OCI-LY3 (cell line): ENCODE measurements at regions not wholly inside any gene's neighbourhood (a gene's known extent, or its start where the extent isn't known, plus 50 kb on each side); places are given as distances from the start of the nearest gene placed in this dataset.

Source experiments
- H2AFZ ChIP-seq: fragments of 200-600, 300-600 bp; shearing (Covaris generic); 2 replicates; pipeline ENCODE4 v1.6.0; 2014; ENCODE audit warnings: antibody characterized with exemption, low read depth, low read length
- H3K27ac ChIP-seq: fragments of 200-600, 300-600 bp; sonication (generic); 2 replicates; pipeline ENCODE4 v1.5.1; 2014; ENCODE audit warnings: mild to moderate bottlenecking, low read length, moderate library complexity, mixed read lengths
- H3K27me3 ChIP-seq: fragments of 200-600, 300-600 bp; sonication (generic); 2 replicates; pipeline ENCODE4 v1.6.1; 2014; ENCODE audit warnings: low read depth, low read length, mixed read lengths
- H3K36me3 ChIP-seq: fragments of 200-600, 300-600 bp; sonication (generic); replicated peaks from 2 replicates; pipeline ENCODE3; 2014; ENCODE audit warnings: low read depth, low read length, mixed read lengths
- H3K4me1 ChIP-seq: fragments of 300-600, 200-600 bp; sonication (generic); 2 replicates; pipeline ENCODE4 v1.6.1; 2014; ENCODE audit warnings: low read length, mixed read lengths
- H3K4me2 ChIP-seq: fragments of 200-600, 300-600 bp; sonication (generic); 2 replicates; pipeline ENCODE4 v1.6.1; 2014; ENCODE audit warnings: low read length, mixed read lengths
- H3K4me3 ChIP-seq: fragments of 300-600, 200-600 bp; sonication (generic); 2 replicates; pipeline ENCODE4 v1.5.1; 2014; ENCODE audit warnings: antibody characterized with exemption, mild to moderate bottlenecking, low read length, moderate library complexity
- H3K79me2 ChIP-seq: fragments of 300-600, 200-600 bp; shearing (Covaris generic); 2 replicates; pipeline ENCODE4 v1.6.1; 2014; ENCODE audit warnings: mild to moderate bottlenecking, low read length, mixed read lengths
- H3K9ac ChIP-seq: fragments of 300-600, 200-600 bp; shearing (Covaris generic); 2 replicates; pipeline ENCODE4 v1.6.0; 2014; ENCODE audit warnings: mild to moderate bottlenecking, low read length, moderate library complexity
- H3K9me3 ChIP-seq: fragments of 200-600, 300-600 bp; shearing (Covaris generic); 2 replicates; pipeline ENCODE4 v1.6.1; 2014; ENCODE audit warnings: low read length, mixed read lengths; ENCODE audit not compliant: insufficient read depth
- H4K20me1 ChIP-seq: fragments of 200-600, 300-600 bp; sonication (generic); 2 replicates; pipeline ENCODE4 v1.6.1; 2016; ENCODE audit warnings: low read length, mixed read lengths; ENCODE audit not compliant: insufficient read depth
- CTCF ChIP-seq: fragments of 200-600, 300-600 bp; sonication (generic); IDR thresholded peaks from 2 replicates; pipeline ENCODE4 v1.5.1; 2014; ENCODE audit warnings: antibody characterized with exemption, low read length, low read depth
- EZH2phosphoT487 ChIP-seq: fragments of 200-600 bp; shearing (Covaris generic); IDR thresholded peaks from 2 replicates; pipeline ENCODE4 v1.6.1; 2018; ENCODE audit warnings: antibody characterized with exemption, mixed run types, low read depth

GRCh38 chr1:5067246-5067645, 412.8 kb downstream of the AJAP1 start:
- no peak for TF ChIP-seq EZH2phosphoT487
- TF ChIP-seq CTCF: no peak
- H3K9me3 ChIP-seq: no peaks in the 10 kb centered on the region
- no peaks in the 10 kb centered on the region for H3K4me1 ChIP-seq
- H3K79me2 ChIP-seq: no peaks in the 10 kb centered on the region
- H2AFZ ChIP-seq: no peak overlapping the region
- H3K27me3 ChIP-seq: no peaks in the 10 kb centered on the region
- H3K36me3 ChIP-seq: no peaks in the 10 kb centered on the region
- H3K9ac ChIP-seq: no peak overlapping the region
- no peaks in the 10 kb centered on the region for H4K20me1 ChIP-seq
- no peak overlapping the region for H3K4me3 ChIP-seq
- H3K27ac ChIP-seq: no peak overlapping the region
- H3K4me2 ChIP-seq: no peak overlapping the region

DNA sequence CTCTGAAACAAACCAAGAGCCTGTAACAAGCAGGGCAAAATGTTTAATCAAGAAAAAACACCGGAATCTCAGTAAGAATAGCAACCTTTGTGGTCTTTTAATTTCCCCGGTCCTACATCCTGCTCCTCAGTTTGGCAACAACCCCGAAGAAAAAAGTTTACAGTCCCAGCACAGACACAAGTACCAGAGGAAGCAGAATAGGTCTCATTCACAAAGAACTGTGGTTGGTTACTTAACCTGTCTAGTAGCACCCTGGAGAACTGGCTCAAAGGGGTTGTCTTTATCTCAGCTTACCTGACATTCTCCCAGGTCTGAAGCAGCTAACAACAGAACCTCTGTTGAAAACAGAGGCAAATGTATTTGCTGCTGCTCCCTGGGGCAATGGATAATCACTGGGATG, 399.3 kb downstream of the AJAP1 start:
- H3K27ac ChIP-seq: no peak overlapping the region
- H4K20me1 ChIP-seq: no peaks in the 10 kb centered on the region
- no peaks in the 10 kb centered on the region for H3K9me3 ChIP-seq
- no peak overlapping the region for H3K9ac ChIP-seq
- no peaks in the 10 kb centered on the region for H3K27me3 ChIP-seq
- no peaks in the 10 kb centered on the region for H3K79me2 ChIP-seq
- no peak overlapping the region for H3K4me3 ChIP-seq
- no peaks in the 10 kb centered on the region for H3K36me3 ChIP-seq
- no peak overlapping the region for H3K4me2 ChIP-seq
- TF ChIP-seq EZH2phosphoT487 (no peak), CTCF (no peak)
- H3K4me1 ChIP-seq: no peaks in the 10 kb centered on the region
- H2AFZ ChIP-seq: no peak overlapping the region

GRCh38 chr1:5029136-5029535, 374.7 kb downstream of the AJAP1 start:
- Histone ChIP-seq H3K27ac (no peak overlapping the region), H3K27me3 (no peaks in the 10 kb centered on the region), H3K4me3 (no peak overlapping the region), H2AFZ (no peak overlapping the region), H3K4me2 (no peak overlapping the region), H3K9ac (no peak overlapping the region), H3K79me2 (no peaks in the 10 kb centered on the region), H3K36me3 (no peaks in the 10 kb centered on the region), H4K20me1 (no peaks in the 10 kb centered on the region), H3K4me1 (no peaks in the 10 kb centered on the region), H3K9me3 (no peaks in the 10 kb centered on the region)
- no peak for TF ChIP-seq EZH2phosphoT487
- no peak for TF ChIP-seq CTCF

- TF ChIP-seq CTCF (no peak), EZH2phosphoT487 (no peak)
- H3K27ac ChIP-seq: no peak overlapping the region
- H3K36me3 ChIP-seq: no peaks in the 10 kb centered on the region
- no peak overlapping the region for H3K4me3 ChIP-seq
- H3K4me1 ChIP-seq: no peaks in the 10 kb centered on the region
- H3K9ac ChIP-seq: no peak overlapping the region
- H3K9me3 ChIP-seq: no peaks in the 10 kb centered on the region
- H4K20me1 ChIP-seq: no peaks in the 10 kb centered on the region; the same call in 1 of the 2 replicates
- no peak overlapping the region for H3K4me2 ChIP-seq
- H2AFZ ChIP-seq: no peak overlapping the region
- no peaks in the 10 kb centered on the region for H3K27me3 ChIP-seq
- H3K79me2 ChIP-seq: no peaks in the 10 kb centered on the region
Observed at GRCh38 chr1:5012249-5012648, 357.8 kb downstream of the AJAP1 start.
